Lung (tissue), 11 donors: ENCODE measurements at regions not wholly inside any gene's neighbourhood (a gene's known extent, or its start where the extent isn't known, plus 50 kb on each side); places are given as distances from the start of the nearest gene placed in this dataset.
"Not testable (repeated sequence)": the region's sequence is repeated elsewhere in the genome, so short reads cannot be mapped to it uniquely, and the experiment has no call there.

Source experiments
- ATAC-seq: fragments of 200-7000 bp; cut with Tn5 transposase; one replicate; pipeline ENCODE4 v1.9.1; 2020; ENCODE audit warnings: moderate number of reproducible peaks; ENCODE audit not compliant: insufficient read depth, low FRiP score
- DNase-seq, 3 donors: peaks; one replicate each; pipeline ENCODE4 v3.0.0-alpha.2; 2013 to 2017
- H3K27ac ChIP-seq, 2 donors: one replicate each; pipeline ENCODE4 v1.5.1; 2013; ENCODE audit warnings: mild to moderate bottlenecking in 2 of 2, moderate library complexity in 2 of 2, control low read depth in 1 of 2, inconsistent platforms in 1 of 2, low read depth in 1 of 2, low read length in 1 of 2
- H3K27me3 ChIP-seq, 3 donors: one replicate each; pipeline ENCODE4 v1.5.1; 2013; ENCODE audit warnings: low read length in 2 of 3; ENCODE audit not compliant: control insufficient read depth in 3 of 3, insufficient read depth in 3 of 3
- H3K36me3 ChIP-seq, 4 donors: one replicate each; pipeline ENCODE4 v1.5.1; 2013; ENCODE audit warnings: low read length in 4 of 4, mild to moderate bottlenecking in 1 of 4, moderate library complexity in 1 of 4; ENCODE audit not compliant: control insufficient read depth in 4 of 4, insufficient read depth in 4 of 4
- H3K4me1 ChIP-seq, 5 donors: one replicate each; pipeline ENCODE4 v1.5.1; 2013; ENCODE audit warnings: low read length in 5 of 5, mild to moderate bottlenecking in 2 of 5, moderate library complexity in 1 of 5; ENCODE audit not compliant: control insufficient read depth in 5 of 5, insufficient read depth in 5 of 5
- H3K4me3 ChIP-seq: one replicate; pipeline ENCODE4 v1.5.1; 2013; ENCODE audit warnings: mild to moderate bottlenecking, control low read depth, moderate library complexity
- H3K9ac ChIP-seq, 2 donors: one replicate each; pipeline ENCODE4 v1.5.1; 2013; ENCODE audit warnings: low read length in 2 of 2, control low read depth in 1 of 2; ENCODE audit not compliant: insufficient read depth in 1 of 2
- H3K9me3 ChIP-seq, 4 donors: one replicate each; pipeline ENCODE4 v1.5.1; 2013; ENCODE audit warnings: low read length in 3 of 4, mild to moderate bottlenecking in 1 of 4, moderate library complexity in 1 of 4; ENCODE audit not compliant: control insufficient read depth in 4 of 4, insufficient read depth in 3 of 4
- CTCF ChIP-seq: IDR thresholded peaks from 2 replicates; pipeline ENCODE4 v1.5.1; 2012; ENCODE audit warnings: mild to moderate bottlenecking; ENCODE audit errors: control extremely low read depth, extremely low read depth
- WGBS, 2 donors: extraction: QIAGEN DNeasy Blood & Tissue Kit; methylation state at CpG; one replicate each; pipeline ENCODE4 v1.1.7; 2013; 5-methylcytosine and 5-hydroxymethylcytosine counted together
- donor health status: control.
- donor health status: control.
- donor health status: Bipolar disorder and iron deficiency.
- donor health status: healthy.
- donor health status: DM: yes; HTN: yes; CAD: no.

GRCh38 chr7:68249611-68250010 lies 1253.0 kb downstream of the TYW1 start:
- H3K36me3 ChIP-seq: no peaks in the 10 kb centered on the region
- peaks cover 0 to 3% (median 0%) of the 10 kb centered on the region in 3 donors for H3K27me3 ChIP-seq
- no peak for TF ChIP-seq CTCF
- H3K9ac ChIP-seq: no peak overlapping the region
- no peak overlapping the region for H3K27ac ChIP-seq
- peaks cover 0 to 11% (median 1%) of the 10 kb centered on the region in 4 donors for H3K9me3 ChIP-seq
- DNase-seq: no peak
- WGBS, 2 donors: 85 to 88% methylated on average over 1 of the region's 1 CpG
- no peak for ATAC-seq
- no peaks in the 10 kb centered on the region for H3K4me1 ChIP-seq
- no peak overlapping the region for H3K4me3 ChIP-seq

- ATAC-seq (no peak), DNase-seq (no peak)
- H3K9ac ChIP-seq: no peak overlapping the region
- WGBS, 2 donors: 81 to 90% methylated on average over 4 of the region's 4 CpGs
- H3K27me3 ChIP-seq: peaks cover 0 to 5% (median 3%) of the 10 kb centered on the region in 3 donors
- no peak overlapping the region for H3K27ac ChIP-seq
- peaks cover 0 to 11% (median 1%) of the 10 kb centered on the region in 4 donors for H3K9me3 ChIP-seq
- no peaks in the 10 kb centered on the region for H3K4me1 ChIP-seq
- H3K4me3 ChIP-seq: no peak overlapping the region
- no peaks in the 10 kb centered on the region for H3K36me3 ChIP-seq
- TF ChIP-seq CTCF: no peak
These were observed 1253.5 kb downstream of the TYW1 start for GRCh38 chr7:68250143-68250542.

- not testable (repeated sequence) for H3K9ac ChIP-seq, H3K27ac ChIP-seq, H3K4me3 ChIP-seq, ATAC-seq, H3K9me3 ChIP-seq, DNase-seq, H3K36me3 ChIP-seq, H3K4me1 ChIP-seq, H3K27me3 ChIP-seq
- 86 to 92% methylated on average over 1 of the region's 1 CpG for WGBS, 2 donors
These were observed 1258.2 kb downstream of the TYW1 start for GRCh38 chr7:68254815-68255214.

GRCh38 chr7:68256295-68256694 lies 1259.7 kb downstream of the TYW1 start:
- Histone ChIP-seq H3K36me3 (no peaks in the 10 kb centered on the region), H3K9ac (no peak overlapping the region), H3K27me3 (peaks cover 0 to 8% (median 5%) of the 10 kb centered on the region in 3 donors), H3K4me1 (no peaks in the 10 kb centered on the region), H3K4me3 (no peak overlapping the region), H3K9me3 (no peaks in the 10 kb centered on the region), H3K27ac (no peak overlapping the region)
- no peak for DNase-seq
- TF ChIP-seq CTCF: no peak
- WGBS, 2 donors: 94% methylated on average over 2 of the region's 2 CpGs
- no peak for ATAC-seq
